Renal pelvis (tissue), 1 donor: ENCODE measurements at regions not wholly inside any gene's neighbourhood (a gene's known extent, or its start where the extent isn't known, plus 50 kb on each side); places are given as distances from the start of the nearest gene placed in this dataset.

Experiments used
- DNase-seq: peaks from one replicate; pipeline ENCODE4 v3.0.0-alpha.2; 2013

DNA sequence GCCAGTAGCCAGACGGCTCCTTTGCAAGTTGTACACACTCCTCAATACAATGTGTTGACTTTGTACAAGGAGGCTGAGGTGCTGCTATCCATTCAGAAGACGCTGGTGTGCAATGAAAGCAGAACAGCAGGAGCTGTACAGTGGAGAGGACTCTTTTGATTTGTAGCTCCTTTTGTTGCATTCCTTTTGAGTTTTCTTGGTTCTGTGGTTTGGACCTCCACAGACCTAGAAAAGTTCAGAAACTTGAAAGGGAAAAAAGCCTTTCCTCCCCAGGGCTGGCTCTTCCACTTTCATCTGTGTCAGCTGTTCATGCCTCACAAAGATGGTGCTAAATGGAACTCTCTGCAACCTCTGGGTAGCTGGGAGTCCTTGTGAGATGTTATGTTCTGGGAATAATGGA, 117.4 kb downstream of the MAT2B start:
- no peak for DNase-seq

DNA sequence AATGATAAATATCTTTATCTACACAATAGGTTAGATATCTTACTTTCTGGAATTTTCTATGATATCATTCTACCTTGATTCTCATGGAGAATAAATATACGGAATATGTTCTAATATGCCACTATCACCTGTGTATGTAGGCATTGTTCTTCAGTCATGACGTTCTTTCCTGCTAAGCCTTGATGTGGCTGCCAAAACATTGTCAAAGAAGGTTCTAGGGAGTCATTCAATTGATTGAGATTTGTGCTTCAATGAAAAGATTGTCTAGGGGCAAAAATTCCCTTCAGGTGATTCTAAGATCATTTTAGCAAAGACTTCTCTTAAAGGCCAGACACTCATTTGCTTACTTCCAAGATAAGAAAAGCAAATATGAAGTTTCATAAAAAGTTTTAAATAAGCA, 118.1 kb downstream of the MAT2B start:
- no peak for DNase-seq

GRCh38 chr5:163623986-163624385, 118.6 kb downstream of the MAT2B start:
- DNase-seq, result peak; percentile 10

- no peak for DNase-seq
Measured at GRCh38 chr5:163624431-163624830, 119.0 kb downstream of the MAT2B start.

DNA sequence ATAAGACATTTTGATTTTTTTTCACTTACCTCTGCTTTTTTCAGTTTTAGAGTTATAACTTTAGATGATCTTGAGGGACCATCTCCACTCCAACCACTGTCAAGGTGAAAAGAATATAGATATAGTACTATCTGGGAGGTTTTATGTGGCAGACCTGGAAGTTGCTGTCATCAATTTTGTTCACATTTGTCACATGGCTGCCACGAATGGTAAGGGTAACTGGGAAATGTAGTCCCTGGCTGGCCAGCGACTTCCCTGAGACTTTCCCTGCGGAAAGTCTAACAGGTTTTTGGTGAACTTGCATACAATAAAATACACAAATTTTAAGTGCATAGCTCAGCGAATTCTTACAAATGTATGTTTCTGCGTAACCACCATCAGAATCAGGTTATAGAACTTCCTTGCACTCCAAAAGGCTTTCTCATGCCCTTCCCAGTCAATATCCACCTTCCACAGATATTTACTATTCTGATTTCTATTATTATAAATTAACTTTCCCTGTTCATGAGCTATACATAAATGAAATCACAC, 121.5 kb downstream of the MAT2B start:
- no peak for DNase-seq

GRCh38 chr5:163631856-163632255, 126.4 kb downstream of the MAT2B start:
- DNase-seq, result no peak

DNA sequence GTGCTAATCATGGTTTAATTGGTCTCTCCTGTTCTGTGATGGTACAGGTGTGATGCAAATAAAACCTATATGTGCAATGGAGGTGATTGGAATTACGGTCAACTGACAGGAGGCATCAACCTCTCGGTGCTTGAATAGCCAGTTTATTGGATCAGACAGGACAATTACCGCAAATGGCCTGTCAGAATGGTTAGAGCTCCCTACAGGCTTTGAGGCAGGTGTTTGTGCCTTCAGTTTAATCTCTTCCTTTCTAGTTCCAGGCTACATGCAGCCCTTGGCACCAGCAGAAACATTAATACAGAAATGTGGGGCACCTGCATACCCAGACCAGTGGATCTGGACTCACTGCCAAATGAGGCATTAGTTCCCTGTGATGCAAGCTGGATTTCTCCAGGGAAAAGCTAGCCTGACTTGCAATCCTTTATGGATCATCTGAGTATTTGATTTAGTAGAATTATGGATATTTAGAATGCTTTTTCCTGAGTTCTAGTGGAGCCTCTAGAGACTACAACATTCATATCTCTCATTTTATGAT, 128.6 kb downstream of the MAT2B start:
- no peak for DNase-seq

DNA sequence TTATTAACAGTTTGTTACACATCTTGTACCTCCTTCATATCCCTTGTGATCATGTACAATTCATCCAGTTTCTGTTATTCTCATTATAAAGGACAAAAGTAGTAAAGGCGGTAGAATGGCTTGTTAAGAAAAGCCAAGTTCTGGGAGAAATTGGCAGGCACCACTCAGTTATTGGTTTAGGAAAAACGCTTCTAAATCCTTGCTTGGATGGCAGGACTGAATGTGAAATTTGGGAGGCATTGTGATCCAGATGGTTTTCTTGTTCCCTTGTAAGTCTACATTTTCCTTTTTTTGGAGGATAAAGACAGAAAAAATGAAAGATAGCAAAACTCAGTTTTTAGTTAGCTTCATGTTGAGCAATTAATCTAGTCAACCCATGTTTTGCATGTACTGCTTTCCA, 130.2 kb downstream of the MAT2B start:
- DNase-seq, result no peak

DNA sequence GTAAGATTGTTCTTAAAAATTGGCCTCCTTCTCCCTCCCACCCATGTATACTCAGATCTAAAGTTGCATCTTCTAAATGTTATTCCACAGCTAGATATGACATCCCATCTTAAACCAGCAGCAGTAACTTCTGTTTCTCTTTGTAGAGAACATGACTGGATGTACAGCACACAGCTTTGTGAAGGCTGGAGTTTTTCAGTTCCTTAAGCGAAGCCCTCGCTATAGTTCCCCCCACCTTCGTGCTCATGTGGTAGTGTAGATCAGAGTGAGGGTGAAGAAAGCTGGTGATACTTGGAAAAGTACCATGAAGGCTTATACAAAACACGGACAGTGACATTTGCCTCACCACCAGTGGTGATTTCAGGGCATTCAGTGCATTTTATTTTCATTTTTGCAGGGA, 137.5 kb downstream of the MAT2B start:
- DNase-seq, result no peak

- no peak for DNase-seq
Measured at GRCh38 chr5:163645421-163646416, 140.3 kb downstream of the MAT2B start.

- DNase-seq, result no peak
Measured at GRCh38 chr5:163649514-163649913, 144.1 kb downstream of the MAT2B start.

GRCh38 chr5:163653526-163653925, 148.1 kb downstream of the MAT2B start:
- no peak for DNase-seq

DNA sequence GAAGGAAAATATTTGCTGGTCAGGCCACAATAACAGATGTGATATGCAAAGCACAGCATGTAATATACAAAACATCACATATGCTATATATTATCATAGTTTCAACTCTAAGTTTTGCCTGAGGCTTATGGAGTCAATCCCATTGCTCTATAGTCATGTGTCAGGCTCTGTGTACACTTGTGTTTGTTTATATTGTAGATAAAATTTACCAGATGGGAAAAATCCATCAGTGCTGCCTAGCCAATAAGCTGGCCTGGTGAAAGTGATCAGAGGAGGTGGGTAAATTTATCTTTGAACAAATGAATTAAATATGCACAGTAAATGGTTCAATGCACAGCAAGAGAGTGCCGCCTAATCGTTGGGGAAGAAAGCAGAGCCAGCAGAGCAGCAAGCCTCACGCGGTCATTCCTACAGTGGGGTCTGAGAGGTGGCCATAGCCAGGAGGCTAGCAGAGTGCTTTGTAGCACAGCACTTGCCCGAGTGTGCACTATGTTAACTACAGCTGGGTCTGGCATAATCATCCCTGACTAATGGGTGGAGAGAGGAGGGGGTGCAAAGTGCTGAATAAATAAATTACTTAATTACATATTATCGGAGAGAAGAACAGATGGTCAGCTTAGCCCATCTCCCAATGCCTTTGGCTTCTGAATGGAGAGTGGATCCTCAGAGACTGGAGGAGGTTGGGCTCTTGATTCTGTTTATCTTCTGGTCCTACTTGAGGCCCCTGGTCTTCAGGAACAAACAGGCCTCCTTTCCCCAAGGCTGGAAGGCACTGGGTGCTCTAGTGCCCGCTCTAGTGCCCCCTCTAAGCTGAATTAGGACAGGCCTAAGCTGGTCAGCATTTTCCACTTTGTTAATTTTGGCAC, 153.5 kb downstream of the MAT2B start:
- no peak for DNase-seq

GRCh38 chr5:163659568-163659902, 154.1 kb downstream of the MAT2B start:
- no peak for DNase-seq

DNA sequence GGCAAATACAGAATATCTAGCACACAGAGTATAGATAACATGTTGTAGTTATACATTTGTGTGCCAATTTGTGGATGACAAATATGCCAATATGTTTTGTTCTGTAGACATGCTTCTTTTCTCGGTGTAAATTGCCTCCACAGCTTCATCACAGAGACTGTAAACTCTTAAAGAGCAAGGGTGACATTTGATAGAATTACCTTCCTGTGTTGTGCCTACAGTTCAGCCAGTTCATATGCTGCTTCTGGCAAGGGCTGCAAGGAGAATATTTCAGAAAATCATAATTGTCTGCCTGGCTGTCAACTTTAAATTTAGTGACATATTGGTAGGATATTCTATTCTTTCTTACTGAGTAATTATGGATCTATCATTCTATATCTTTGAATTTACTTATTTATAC, 155.1 kb downstream of the MAT2B start:
- no peak for DNase-seq

- no peak for DNase-seq
Measured at GRCh38 chr5:163661360-163661759, 155.9 kb downstream of the MAT2B start.

DNA sequence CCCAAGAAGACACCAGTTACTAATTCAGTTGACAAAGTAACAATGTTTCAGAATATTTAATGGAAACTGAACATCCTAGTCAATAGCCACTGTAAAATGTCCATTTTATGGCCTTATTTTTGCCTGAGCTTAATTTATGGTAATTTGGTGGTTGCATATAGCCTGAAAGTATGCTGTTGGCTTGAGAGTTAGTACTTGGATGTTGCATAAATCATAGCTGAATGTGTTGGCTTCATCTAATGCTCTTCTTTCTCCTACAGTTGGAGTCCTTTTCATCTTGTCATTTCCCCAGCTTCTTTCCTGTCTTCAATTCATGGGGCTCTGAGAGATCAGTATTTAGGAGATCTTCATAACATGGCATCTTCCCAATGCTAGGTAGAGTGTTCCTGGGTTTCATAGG, 164.6 kb downstream of the MAT2B start:
- DNase-seq, result no peak

DNA sequence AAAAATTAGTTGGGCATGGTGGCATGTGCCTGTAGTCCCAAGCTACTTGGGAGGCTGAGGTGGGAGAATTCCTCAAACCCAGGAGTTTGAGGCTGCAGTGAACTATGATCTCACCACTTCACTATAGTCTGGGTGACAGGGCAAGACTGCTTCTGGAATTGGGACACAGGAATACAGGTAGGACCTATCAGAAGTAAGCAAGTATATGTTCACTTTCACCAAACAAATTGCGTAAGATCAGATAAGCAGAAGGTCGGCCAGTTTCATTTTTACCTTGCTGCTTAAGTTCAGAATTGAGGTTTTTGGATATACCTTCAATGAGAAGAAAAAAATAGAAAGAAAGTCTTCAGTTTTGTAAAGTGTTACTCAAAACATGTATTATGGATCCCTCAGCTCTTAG, 171.7 kb downstream of the MAT2B start:
- DNase-seq, result no peak

DNA sequence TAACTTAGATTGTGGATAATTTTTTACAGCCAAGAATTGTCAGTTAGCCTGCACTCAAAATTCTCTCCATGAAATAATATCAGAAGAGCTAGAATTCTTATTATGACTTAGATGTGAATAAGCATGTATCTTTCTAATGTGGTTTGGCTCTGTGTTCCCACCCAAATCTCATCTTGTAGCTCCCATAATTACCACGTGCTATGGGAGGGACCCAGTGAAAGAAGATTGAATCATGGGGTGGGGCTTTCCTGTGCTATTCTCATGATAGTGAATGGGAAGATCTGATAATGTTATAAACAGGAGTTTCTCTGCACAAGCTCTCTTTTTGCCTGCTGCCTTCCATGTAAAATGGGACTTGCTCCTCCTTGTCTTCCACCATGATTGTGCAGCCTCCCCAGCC, 176.8 kb downstream of the MAT2B start:
- DNase-seq, result no peak

DNA sequence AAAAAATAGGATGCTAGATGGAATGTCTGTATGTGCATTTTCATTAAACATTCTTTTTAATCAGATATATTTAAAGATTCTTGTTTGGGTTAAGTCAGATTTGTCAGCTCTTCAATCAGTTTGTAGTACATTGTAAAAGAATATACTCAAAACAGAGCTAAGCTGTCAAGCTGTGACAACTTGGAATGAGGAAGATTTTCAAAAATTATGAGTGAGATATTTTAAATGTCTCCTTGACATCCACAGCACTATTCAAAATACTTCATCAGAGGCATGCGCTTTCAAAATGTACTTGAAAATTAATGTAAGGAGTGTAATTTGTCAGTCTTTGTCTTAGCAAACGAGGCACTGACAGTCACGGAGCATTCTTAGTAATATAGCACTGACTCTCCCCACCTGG, 182.0 kb downstream of the MAT2B start:
- DNase-seq, result no peak

DNA sequence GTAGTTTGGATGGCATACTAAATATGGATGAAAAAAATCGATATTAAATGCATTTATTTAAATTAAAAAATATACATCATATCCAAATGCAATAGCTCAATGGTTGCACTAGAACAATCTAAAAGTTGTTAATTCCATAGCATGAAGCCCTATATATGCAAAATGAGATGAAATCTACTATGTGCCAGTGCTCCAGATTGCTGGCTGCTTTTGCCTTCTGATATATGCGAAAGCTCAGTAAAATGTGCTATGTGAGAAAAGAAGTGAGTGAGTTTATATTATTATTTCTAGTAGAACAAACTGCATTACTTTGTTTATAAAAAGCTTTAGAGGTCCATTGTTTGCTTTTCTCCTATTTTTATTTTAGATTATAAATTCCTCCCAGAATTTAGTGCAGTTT, 186.7 kb downstream of the MAT2B start:
- DNase-seq, result no peak

DNA sequence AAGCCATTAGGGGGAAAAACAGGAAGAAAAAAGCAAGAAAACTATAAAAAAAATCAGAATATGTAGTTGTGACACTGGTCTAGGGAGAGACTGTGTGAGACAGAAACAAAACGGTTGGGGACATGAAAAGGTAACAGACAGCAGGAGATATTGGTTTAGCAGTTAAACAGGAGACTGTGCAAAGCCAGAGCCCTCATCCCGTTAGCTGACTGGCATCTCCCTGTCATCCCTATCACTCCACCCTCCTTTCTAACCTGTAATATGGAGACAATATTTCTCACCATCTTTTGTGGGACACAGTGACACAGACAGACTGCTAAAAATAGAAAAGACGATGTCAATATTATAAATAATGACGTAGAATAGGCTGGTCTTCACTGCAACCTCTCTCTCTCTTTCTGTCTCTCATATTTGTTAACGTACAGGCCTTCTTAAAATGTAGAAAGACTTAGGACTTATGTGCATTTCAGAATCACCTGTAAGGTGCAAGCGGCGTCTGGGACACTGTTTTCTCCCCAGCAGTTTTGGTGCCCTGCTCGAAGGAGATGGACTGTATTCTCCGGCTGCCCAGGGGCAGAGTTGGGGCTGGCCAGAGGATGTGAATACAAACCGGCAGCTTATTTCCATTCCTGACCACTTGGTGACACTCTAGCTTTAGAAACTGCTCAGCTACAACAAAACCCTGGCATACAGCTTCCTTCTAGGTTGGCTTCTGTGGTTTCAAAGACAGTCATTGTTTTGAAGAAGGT, 190.6 kb downstream of the MAT2B start:
- DNase-seq, result peak; percentile 65
